ENCODE measurements at regions not wholly inside any gene's neighbourhood (a gene's known extent, or its start where the extent isn't known, plus 50 kb on each side); places are given as distances from the start of the nearest gene placed in this dataset.
"Not testable (repeated sequence)": the region's sequence is repeated elsewhere in the genome, so short reads cannot be mapped to it uniquely, and the experiment has no call there.

DNA sequence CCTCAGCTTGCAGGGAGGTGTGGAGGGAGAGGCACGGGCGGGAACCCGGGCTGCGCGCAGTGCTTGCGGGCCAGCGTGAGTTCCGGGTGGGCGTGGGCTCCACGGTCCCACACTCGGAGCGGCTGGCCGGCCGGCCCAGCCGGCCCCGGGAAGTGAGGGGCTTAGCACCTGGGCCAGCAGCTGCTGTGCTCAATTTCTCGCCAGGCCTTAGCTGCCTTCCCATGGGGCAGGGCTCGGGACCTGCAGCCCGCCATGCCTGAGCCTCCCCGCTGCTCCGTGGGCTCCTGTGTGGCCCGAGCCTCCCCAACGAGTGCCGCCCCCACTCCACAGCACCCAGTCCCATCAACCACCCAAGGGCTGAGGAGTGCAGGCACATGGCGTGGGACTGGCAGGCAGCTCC lies 83.0 kb upstream of the CDCA7L start:
- not testable (repeated sequence) for H3K9me3 ChIP-seq (replicated peaks); H3K36me3 ChIP-seq; H3K4me3 ChIP-seq; H3K27me3 ChIP-seq (replicated peaks); H3K4me1 ChIP-seq (replicated peaks); DNase-seq (ENCODE audit: low read depth in 1 of 2, low spot score in 2 of 2); H3K27ac ChIP-seq

GRCh38 chr7:22027475-22027874 lies 81.8 kb upstream of the CDCA7L start:
- no peaks in the 10 kb centered on the region for H3K4me1 ChIP-seq (replicated peaks)
- H3K4me3 ChIP-seq: no peak overlapping the region
- H3K36me3 ChIP-seq: no peaks in the 10 kb centered on the region
- H3K27ac ChIP-seq: no peak overlapping the region
- no peak for DNase-seq (ENCODE audit: low read depth in 1 of 2, low spot score in 2 of 2)
- no peaks in the 10 kb centered on the region for H3K9me3 ChIP-seq (replicated peaks)
- no peaks in the 10 kb centered on the region for H3K27me3 ChIP-seq (replicated peaks)

DNA sequence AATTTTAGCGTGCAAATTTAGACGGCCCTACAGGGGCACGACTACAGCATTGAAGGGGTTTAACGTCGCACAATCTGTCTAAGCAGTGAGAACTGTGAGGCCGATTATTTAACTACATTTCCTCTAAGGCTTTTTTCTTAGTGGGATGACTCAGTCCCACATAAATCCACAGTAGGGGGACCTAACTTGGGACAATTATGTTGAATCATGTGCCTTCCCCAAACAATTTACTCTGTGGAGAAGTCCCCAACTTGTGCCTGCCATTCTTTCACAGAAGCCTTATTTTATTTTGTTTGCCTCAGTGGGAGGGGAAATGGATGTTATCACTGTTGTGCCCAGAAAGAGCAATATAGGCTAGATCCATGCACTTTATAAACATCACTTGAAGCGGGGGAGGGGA lies 80.3 kb upstream of the CDCA7L start:
- no peaks in the 10 kb centered on the region for H3K36me3 ChIP-seq
- no peak overlapping the region for H3K4me3 ChIP-seq
- peaks cover 5% of the 10 kb centered on the region; the same call in 1 of the 2 replicates for H3K27me3 ChIP-seq (replicated peaks)
- H3K27ac ChIP-seq: no peak overlapping the region
- no peak for DNase-seq (ENCODE audit: low read depth in 1 of 2, low spot score in 2 of 2)
- no peaks in the 10 kb centered on the region for H3K9me3 ChIP-seq (replicated peaks)
- no peaks in the 10 kb centered on the region for H3K4me1 ChIP-seq (replicated peaks)

DNA sequence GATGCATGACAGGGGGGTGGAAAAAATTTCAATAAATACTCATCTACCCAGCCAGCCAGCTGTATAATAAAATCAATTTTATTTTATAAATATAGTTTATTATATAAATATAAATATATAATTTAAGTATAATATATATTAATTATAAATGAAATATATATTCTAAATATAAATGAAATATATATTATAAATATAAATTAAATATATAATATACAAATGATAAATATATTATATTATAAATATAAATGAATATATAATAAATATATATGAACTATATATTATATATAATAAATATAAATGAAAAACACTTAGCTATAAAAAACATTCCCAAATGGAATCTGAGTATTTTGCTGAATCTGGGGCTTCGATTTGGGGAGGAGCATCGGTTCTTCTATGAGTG lies 79.4 kb upstream of the CDCA7L start:
- Histone ChIP-seq H3K4me3 (no peak overlapping the region), H3K4me1 (replicated peaks) (no peaks in the 10 kb centered on the region), H3K27me3 (replicated peaks) (peaks cover 5% of the 10 kb centered on the region; the same call in 1 of the 2 replicates), H3K27ac (no peak overlapping the region), H3K9me3 (replicated peaks) (no peaks in the 10 kb centered on the region), H3K36me3 (no peaks in the 10 kb centered on the region)
- DNase-seq (ENCODE audit: low read depth in 1 of 2, low spot score in 2 of 2): no peak

DNA sequence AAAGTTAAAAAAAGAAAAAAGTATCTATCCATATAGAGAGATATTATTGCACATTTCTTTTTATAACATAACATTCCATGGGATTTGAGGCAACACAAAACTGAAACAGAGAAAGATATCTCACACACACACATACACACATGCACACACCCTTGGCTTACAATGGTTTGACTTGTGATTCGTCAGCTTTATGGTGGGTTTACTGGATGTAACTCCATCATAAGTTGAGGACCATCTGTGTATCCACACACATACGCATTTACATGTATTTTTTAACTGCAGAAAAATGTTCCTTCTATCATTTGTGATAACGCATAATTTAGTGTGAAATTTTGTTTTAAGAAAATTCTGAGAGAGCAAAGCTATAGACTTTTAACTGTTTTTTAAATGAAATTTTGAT lies 74.2 kb upstream of the CDCA7L start:
- Histone ChIP-seq H3K9me3 (replicated peaks) (no peaks in the 10 kb centered on the region), H3K27ac (no peak overlapping the region), H3K4me3 (no peak overlapping the region)

DNA sequence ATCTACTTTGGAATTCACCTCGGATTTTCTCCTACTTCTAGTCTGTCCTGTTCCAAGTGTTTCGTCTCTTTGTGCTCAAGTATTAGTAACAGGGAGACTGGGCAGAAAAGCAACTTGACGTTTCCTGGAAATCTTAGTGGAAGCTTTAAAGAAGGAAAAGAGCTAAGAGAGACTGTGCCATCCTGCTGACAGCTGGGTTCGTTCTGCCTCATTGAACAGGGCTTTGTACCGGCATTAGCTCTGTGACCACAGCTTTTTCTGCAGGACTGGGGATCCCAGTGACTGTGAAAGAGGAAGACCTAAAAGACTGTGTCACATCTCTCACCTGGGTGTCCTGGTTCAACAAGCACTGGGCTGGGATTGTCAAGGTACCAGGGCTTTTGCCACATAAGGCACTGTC lies 70.8 kb upstream of the CDCA7L start:
- no peaks in the 10 kb centered on the region for H3K9me3 ChIP-seq (replicated peaks)
- H3K36me3 ChIP-seq: no peaks in the 10 kb centered on the region
- DNase-seq (ENCODE audit: low read depth in 1 of 2, low spot score in 2 of 2): no peak
- H3K4me3 ChIP-seq: no peak overlapping the region
- H3K27me3 ChIP-seq (replicated peaks): no peaks in the 10 kb centered on the region; the same call in 1 of the 2 replicates
- no peaks in the 10 kb centered on the region for H3K4me1 ChIP-seq (replicated peaks)
- no peak overlapping the region for H3K27ac ChIP-seq

More for the DNA sequence above, 74.2 kb upstream of the CDCA7L start:
- H3K36me3 ChIP-seq: no peaks in the 10 kb centered on the region
- DNase-seq (ENCODE audit: low read depth in 1 of 2, low spot score in 2 of 2): no peak
- no peaks in the 10 kb centered on the region for H3K4me1 ChIP-seq (replicated peaks)
- H3K27me3 ChIP-seq (replicated peaks): peaks cover 5% of the 10 kb centered on the region; the same call in 1 of the 2 replicates

GRCh38 chr7:22013711-22014110 lies 68.0 kb upstream of the CDCA7L start:
- H3K4me3 ChIP-seq: no peak overlapping the region
- H3K4me1 ChIP-seq (replicated peaks): no peaks in the 10 kb centered on the region
- H3K9me3 ChIP-seq (replicated peaks): no peaks in the 10 kb centered on the region
- H3K27me3 ChIP-seq (replicated peaks): no peaks in the 10 kb centered on the region; the same call in 1 of the 2 replicates
- DNase-seq (ENCODE audit: low read depth in 1 of 2, low spot score in 2 of 2): no peak
- H3K27ac ChIP-seq: no peak overlapping the region
- H3K36me3 ChIP-seq: no peaks in the 10 kb centered on the region

- Histone ChIP-seq H3K4me3 (no peak overlapping the region), H3K27ac (no peak overlapping the region), H3K36me3 (no peaks in the 10 kb centered on the region), H3K4me1 (replicated peaks) (no peaks in the 10 kb centered on the region), H3K27me3 (replicated peaks) (no peaks in the 10 kb centered on the region; the same call in 1 of the 2 replicates), H3K9me3 (replicated peaks) (no peaks in the 10 kb centered on the region)
- no peak for DNase-seq (ENCODE audit: low read depth in 1 of 2, low spot score in 2 of 2)
These were observed 63.0 kb upstream of the CDCA7L start for GRCh38 chr7:22008683-22009082.

DNA sequence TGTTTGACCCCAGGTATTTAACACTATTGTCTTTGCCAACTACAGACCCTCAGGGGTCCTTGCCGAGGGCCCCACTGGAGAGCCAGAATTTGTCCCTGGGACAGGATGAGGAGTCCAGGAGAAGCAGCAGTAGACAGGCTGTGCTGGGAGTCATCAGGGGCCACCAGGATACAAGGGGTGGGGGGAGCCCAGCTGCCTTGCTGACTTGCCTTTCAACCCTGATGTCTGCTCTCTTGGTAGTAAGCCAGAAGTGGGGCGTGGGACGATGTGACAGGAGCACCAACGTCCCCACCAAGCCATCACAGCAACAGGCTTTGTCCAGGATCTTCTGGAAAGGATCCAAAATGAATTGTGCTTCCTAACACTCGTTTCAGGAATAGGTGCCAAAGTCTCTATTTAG lies 62.4 kb upstream of the CDCA7L start:
- H3K27me3 ChIP-seq (replicated peaks): no peaks in the 10 kb centered on the region; the same call in 1 of the 2 replicates
- no peaks in the 10 kb centered on the region for H3K4me1 ChIP-seq (replicated peaks)
- H3K27ac ChIP-seq: no peak overlapping the region
- H3K9me3 ChIP-seq (replicated peaks): no peaks in the 10 kb centered on the region
- H3K4me3 ChIP-seq: no peak overlapping the region
- DNase-seq (ENCODE audit: low read depth in 1 of 2, low spot score in 2 of 2): no peak
- no peaks in the 10 kb centered on the region for H3K36me3 ChIP-seq

- Histone ChIP-seq H3K4me1 (replicated peaks) (peaks cover 5% of the 10 kb centered on the region; the same call in 1 of the 2 replicates), H3K36me3 (no peaks in the 10 kb centered on the region), H3K9me3 (replicated peaks) (no peaks in the 10 kb centered on the region), H3K4me3 (no peak overlapping the region), H3K27ac (no peak overlapping the region), H3K27me3 (replicated peaks) (no peaks in the 10 kb centered on the region; the same call in 1 of the 2 replicates)
- DNase-seq (ENCODE audit: low read depth in 1 of 2, low spot score in 2 of 2): no peak
These were observed 59.5 kb upstream of the CDCA7L start for GRCh38 chr7:22005151-22005550.

- no peak for DNase-seq (ENCODE audit: low read depth in 1 of 2, low spot score in 2 of 2)
- no peak overlapping the region for H3K4me3 ChIP-seq
- no peak overlapping the region for H3K27ac ChIP-seq
- peaks cover 5% of the 10 kb centered on the region; the same call in 1 of the 2 replicates for H3K4me1 ChIP-seq (replicated peaks)
- no peaks in the 10 kb centered on the region for H3K36me3 ChIP-seq
- H3K27me3 ChIP-seq (replicated peaks): no peaks in the 10 kb centered on the region; the same call in 1 of the 2 replicates
- no peaks in the 10 kb centered on the region for H3K9me3 ChIP-seq (replicated peaks)
These were observed 57.0 kb upstream of the CDCA7L start for GRCh38 chr7:22002726-22003125.

- Histone ChIP-seq H3K27ac (peak overlapping the region; percentile 5; the same call in 1 of the 2 replicates), H3K9me3 (replicated peaks) (no peaks in the 10 kb centered on the region), H3K27me3 (replicated peaks) (no peaks in the 10 kb centered on the region; the same call in 1 of the 2 replicates), H3K4me3 (no peak overlapping the region), H3K36me3 (no peaks in the 10 kb centered on the region), H3K4me1 (replicated peaks) (peaks cover 5% of the 10 kb centered on the region; the same call in 1 of the 2 replicates)
- DNase-seq (ENCODE audit: low read depth in 1 of 2, low spot score in 2 of 2): peak in 1 of 2 experiments; percentile 61
These were observed 55.8 kb upstream of the CDCA7L start for GRCh38 chr7:22001345-22002004.

DNA sequence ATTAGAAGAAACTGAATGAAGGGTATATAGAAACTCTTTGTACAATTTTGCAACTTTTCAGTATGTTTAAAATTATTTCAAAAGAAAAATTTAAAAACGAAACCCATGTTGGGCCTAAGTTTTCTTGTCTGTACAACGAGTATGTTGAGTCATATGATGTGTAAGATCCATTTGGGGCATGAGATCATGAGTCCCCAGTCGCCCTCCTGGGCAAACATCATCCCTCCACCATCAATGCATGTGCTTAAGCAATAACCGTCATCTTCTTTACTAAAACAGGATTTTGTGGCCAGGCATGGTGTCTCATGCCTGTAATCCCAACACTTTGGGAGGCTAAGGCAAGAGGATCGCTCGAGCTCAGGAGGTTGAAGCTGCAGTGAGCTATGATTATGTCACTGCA lies 54.2 kb upstream of the CDCA7L start:
- H3K9me3 ChIP-seq (replicated peaks): no peaks in the 10 kb centered on the region

GRCh38 chr7:21996641-21997040 lies 50.9 kb upstream of the CDCA7L start:
- no peaks in the 10 kb centered on the region for H3K36me3 ChIP-seq
- H3K4me1 ChIP-seq (replicated peaks): peaks cover 5% of the 10 kb centered on the region; the same call in 1 of the 2 replicates
- DNase-seq (ENCODE audit: low read depth in 1 of 2, low spot score in 2 of 2): no peak
- no peak overlapping the region for H3K4me3 ChIP-seq
- H3K27me3 ChIP-seq (replicated peaks): no peaks in the 10 kb centered on the region
- no peak overlapping the region for H3K27ac ChIP-seq
- H3K9me3 ChIP-seq (replicated peaks): no peaks in the 10 kb centered on the region

More for the DNA sequence above, 54.2 kb upstream of the CDCA7L start:
- H3K4me3 ChIP-seq: no peak overlapping the region
- no peak overlapping the region for H3K27ac ChIP-seq
- peaks cover 5% of the 10 kb centered on the region; the same call in 1 of the 2 replicates for H3K4me1 ChIP-seq (replicated peaks)
- no peak for DNase-seq (ENCODE audit: low read depth in 1 of 2, low spot score in 2 of 2)
- H3K36me3 ChIP-seq: no peaks in the 10 kb centered on the region
- H3K27me3 ChIP-seq (replicated peaks): no peaks in the 10 kb centered on the region; the same call in 1 of the 2 replicates

All from SJSA1 (cell line).